MM.1S (cell line): ENCODE measurements at regions not wholly inside any gene's neighbourhood (a gene's known extent, or its start where the extent isn't known, plus 50 kb on each side); places are given as distances from the start of the nearest gene placed in this dataset.

Experiments
- CTCF ChIP-seq: fragments of 300-600 bp; sonication (generic); IDR thresholded peaks from 2 replicates; pipeline ENCODE4 v1.5.1; 2016; ENCODE audit warnings: antibody characterized with exemption, low read length, mixed read lengths
- EZH2 ChIP-seq: fragments of 300-600 bp; sonication (generic); optimal IDR thresholded peaks from 2 replicates; pipeline ENCODE3; 2017; ENCODE audit warnings: low read depth, mild to moderate bottlenecking, antibody characterized with exemption, low read length, mixed read lengths
- EZH2phosphoT487 ChIP-seq: fragments of 300-600 bp; sonication (generic); IDR thresholded peaks from 2 replicates; pipeline ENCODE4 v1.6.1; 2018; ENCODE audit warnings: antibody characterized with exemption, low read length

GRCh38 chr1:83765125-83765524 lies 233.8 kb downstream of the TTLL7 start:
- TF ChIP-seq CTCF (no peak), EZH2 (no peak), EZH2phosphoT487 (no peak)
